HEK293T (cell line): ENCODE measurements at regions not wholly inside any gene's neighbourhood (a gene's known extent, or its start where the extent isn't known, plus 50 kb on each side); places are given as distances from the start of the nearest gene placed in this dataset.

Experiments
- CTCF ChIA-PET: fragments of 350-600 bp; formaldehyde crosslinking; extraction: SDS; loops from one replicate; lab custom pipeline; 2021; ENCODE audit warnings: antibody characterized with exemption, inconsistent platforms; lab: Yijun Ruan, JAX
- POLR2A ChIA-PET: fragments of 350-600 bp; formaldehyde crosslinking; extraction: SDS; loops from one replicate; lab custom pipeline; 2020; ENCODE audit warnings: antibody characterized with exemption, inconsistent platforms; lab: Yijun Ruan, JAX
- DNase-seq: peaks from one replicate; pipeline ENCODE4 v3.0.0; 2012; ENCODE audit warnings: mixed read lengths; ENCODE audit errors: extremely low spot score
- ARNT ChIP-seq: fragments of 450-650 bp; IDR thresholded peaks from 2 replicates; pipeline ENCODE4 v1.6.1; 2017; ENCODE audit warnings: mild to moderate bottlenecking
- BHLHE40 ChIP-seq: fragments of 450-650 bp; IDR thresholded peaks from 2 replicates; pipeline ENCODE4 v1.6.1; 2016; ENCODE audit warnings: mild to moderate bottlenecking, moderate library complexity, borderline replicate concordance
- CTBP1 ChIP-seq: fragments of 450-650 bp; IDR thresholded peaks from 2 replicates; pipeline ENCODE4 v1.6.1; 2016; ENCODE audit warnings: borderline replicate concordance
- ELF4 ChIP-seq: fragments of 450-650 bp; IDR thresholded peaks from 2 replicates; pipeline ENCODE4 v1.6.1; 2017; ENCODE audit warnings: antibody characterized with exemption
- FOXA1 ChIP-seq: fragments of 450-650 bp; IDR thresholded peaks from 2 replicates; pipeline ENCODE4 v1.6.1; 2016; ENCODE audit warnings: mild to moderate bottlenecking
- FOXK2 ChIP-seq: fragments of 450-650 bp; IDR thresholded peaks from 2 replicates; pipeline ENCODE4 v1.6.1; 2016; ENCODE audit warnings: mild to moderate bottlenecking
- FOXM1 ChIP-seq: fragments of 450-650 bp; IDR thresholded peaks from 2 replicates; pipeline ENCODE4 v1.6.1; 2017; ENCODE audit warnings: mild to moderate bottlenecking, borderline replicate concordance
- HDGF ChIP-seq: fragments of 450-650 bp; IDR thresholded peaks from 2 replicates; pipeline ENCODE4 v1.6.1; 2017; ENCODE audit warnings: antibody characterized with exemption, borderline replicate concordance
- L3MBTL2 ChIP-seq: fragments of 450-650 bp; conservative IDR thresholded peaks from 2 replicates; pipeline ENCODE4 v1.6.1; 2016; ENCODE audit warnings: mild to moderate bottlenecking
- LEF1 ChIP-seq: fragments of 450-650 bp; IDR thresholded peaks from 2 replicates; pipeline ENCODE4 v1.6.1; 2017; ENCODE audit warnings: mild to moderate bottlenecking, borderline replicate concordance
- NFRKB ChIP-seq: fragments of 450-650 bp; IDR thresholded peaks from 2 replicates; pipeline ENCODE4 v1.6.1; 2016; ENCODE audit warnings: mild to moderate bottlenecking, moderate library complexity
- SP1 ChIP-seq: fragments of 450-650 bp; IDR thresholded peaks from 2 replicates; pipeline ENCODE4 v1.6.1; 2017
- SUZ12 ChIP-seq: fragments of 450-650 bp; IDR thresholded peaks from 2 replicates; pipeline ENCODE4 v1.6.1; 2016; ENCODE audit warnings: mild to moderate bottlenecking
- TARDBP ChIP-seq: fragments of 450-650 bp; IDR thresholded peaks from 2 replicates; pipeline ENCODE4 v1.6.1; 2016
- ZNF384 ChIP-seq: fragments of 450-650 bp; IDR thresholded peaks from 2 replicates; pipeline ENCODE4 v1.6.1; 2016
- TF ChIP-seq, protein P1 (sequence below): fragments of 450-650 bp; IDR thresholded peaks from 2 replicates; pipeline ENCODE4 v1.6.1; 2016

GRCh38 chr3:106114220-106114619 lies 245.4 kb upstream of the CBLB start:
- ChIA-PET CTCF (no interaction called here), POLR2A (no interaction called here)
- no peak for DNase-seq
- TF ChIP-seq LEF1: no peak
- no peak for TF ChIP-seq ARNT
- no peak for TF ChIP-seq TARDBP
- no peak for TF ChIP-seq SP1
- TF ChIP-seq FOXA1: no peak
- TF ChIP-seq SUZ12: no peak
- no peak for TF ChIP-seq NFRKB
- no peak for TF ChIP-seq CTBP1
- TF ChIP-seq ELF4: no peak
- no peak for TF ChIP-seq FOXK2
- TF ChIP-seq HDGF: no peak
- TF ChIP-seq BHLHE40: no peak
- TF ChIP-seq, protein P1, sequence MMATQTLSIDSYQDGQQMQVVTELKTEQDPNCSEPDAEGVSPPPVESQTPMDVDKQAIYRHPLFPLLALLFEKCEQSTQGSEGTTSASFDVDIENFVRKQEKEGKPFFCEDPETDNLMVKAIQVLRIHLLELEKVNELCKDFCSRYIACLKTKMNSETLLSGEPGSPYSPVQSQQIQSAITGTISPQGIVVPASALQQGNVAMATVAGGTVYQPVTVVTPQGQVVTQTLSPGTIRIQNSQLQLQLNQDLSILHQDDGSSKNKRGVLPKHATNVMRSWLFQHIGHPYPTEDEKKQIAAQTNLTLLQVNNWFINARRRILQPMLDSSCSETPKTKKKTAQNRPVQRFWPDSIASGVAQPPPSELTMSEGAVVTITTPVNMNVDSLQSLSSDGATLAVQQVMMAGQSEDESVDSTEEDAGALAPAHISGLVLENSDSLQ: no peak
- TF ChIP-seq ZNF384: no peak
- no peak for TF ChIP-seq FOXM1
- no peak for TF ChIP-seq L3MBTL2

- TF ChIP-seq SP1 (no peak), FOXM1 (no peak), LEF1 (no peak), TARDBP (no peak), ZNF384 (no peak), BHLHE40 (no peak), HDGF (no peak), FOXA1 (no peak)
- POLR2A ChIA-PET: no interaction called here
- DNase-seq: no peak
- CTCF ChIA-PET: no interaction called here
Measured at GRCh38 chr3:106114848-106115247, 246.0 kb upstream of the CBLB start.

- TF ChIP-seq LEF1 (no peak), FOXA1 (no peak), ARNT (no peak), TARDBP (no peak), FOXM1 (no peak), CTBP1 (no peak), HDGF (no peak), ELF4 (no peak), SP1 (no peak), FOXK2 (no peak), BHLHE40 (no peak), ZNF384 (no peak), NFRKB (no peak), SUZ12 (no peak), L3MBTL2 (no peak)
- TF ChIP-seq, protein P1: no peak
- CTCF ChIA-PET: no interaction called here
- POLR2A ChIA-PET: no interaction called here
- DNase-seq: no peak
Measured at GRCh38 chr3:106115557-106115956, 246.7 kb upstream of the CBLB start.

DNA sequence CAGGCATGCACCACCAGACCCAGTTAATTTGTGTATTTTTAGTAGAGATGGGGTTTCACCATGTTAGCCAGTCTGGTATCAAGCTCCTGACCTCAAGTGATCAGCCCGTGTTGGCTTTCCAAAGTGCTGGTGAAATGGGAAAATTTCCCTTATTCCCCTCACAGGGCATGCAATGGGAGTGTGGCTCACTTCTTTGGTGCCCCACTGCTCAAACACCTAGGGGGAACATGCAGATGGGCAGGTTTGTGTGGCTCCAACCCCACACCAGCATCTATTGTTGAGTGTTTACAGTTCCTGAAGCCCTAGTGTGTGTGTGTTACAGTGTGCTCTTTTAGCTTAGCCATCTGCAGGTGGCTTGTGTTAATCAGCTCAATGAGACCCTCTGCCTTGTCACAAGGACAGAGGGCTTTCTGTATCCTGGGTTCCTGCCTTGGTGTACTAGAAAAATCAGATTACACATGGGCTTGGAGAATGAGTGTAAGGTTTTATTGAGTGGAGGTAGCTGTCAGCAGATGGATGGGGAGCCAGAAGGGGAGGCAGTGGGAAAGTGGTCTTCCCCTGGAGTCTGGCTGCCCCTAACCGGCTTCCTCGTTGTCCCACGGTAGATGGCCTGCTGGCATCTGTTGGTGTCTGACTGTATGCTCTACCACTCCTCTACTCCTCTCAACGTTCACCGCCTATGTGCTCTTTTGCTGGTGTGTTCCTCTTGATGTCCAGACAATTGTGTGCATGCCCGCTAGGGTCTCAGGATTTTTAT lies 248.1 kb upstream of the CBLB start:
- POLR2A ChIA-PET: no interaction called here
- TF ChIP-seq ARNT (no peak), ELF4 (no peak), ZNF384 (no peak), FOXK2 (no peak), SUZ12 (no peak), FOXA1 (no peak), NFRKB (no peak), TARDBP (no peak), CTBP1 (no peak), BHLHE40 (no peak)
- DNase-seq: no peak
- CTCF ChIA-PET: no interaction called here

GRCh38 chr3:106117490-106117858 lies 248.7 kb upstream of the CBLB start:
- DNase-seq: no peak
- TF ChIP-seq CTBP1 (no peak), FOXK2 (no peak), NFRKB (no peak), LEF1 (no peak), FOXM1 (no peak), BHLHE40 (no peak), ELF4 (no peak), SP1 (no peak), ARNT (no peak), HDGF (no peak), L3MBTL2 (no peak), ZNF384 (no peak), SUZ12 (no peak), TARDBP (no peak), FOXA1 (no peak)
- TF ChIP-seq, protein P1: no peak
- POLR2A ChIA-PET: no interaction called here
- CTCF ChIA-PET: no interaction called here

GRCh38 chr3:106119614-106120082 lies 250.8 kb upstream of the CBLB start:
- ChIA-PET CTCF (no interaction called here), POLR2A (no interaction called here)
- TF ChIP-seq BHLHE40: no peak
- TF ChIP-seq NFRKB: no peak
- no peak for TF ChIP-seq FOXM1
- no peak for TF ChIP-seq HDGF
- TF ChIP-seq SP1: no peak
- TF ChIP-seq ELF4: no peak
- TF ChIP-seq L3MBTL2: no peak
- no peak for TF ChIP-seq FOXK2
- TF ChIP-seq ZNF384: no peak
- no peak for TF ChIP-seq TARDBP
- no peak for TF ChIP-seq FOXA1
- TF ChIP-seq SUZ12: no peak
- no peak for TF ChIP-seq LEF1
- TF ChIP-seq ARNT: no peak
- TF ChIP-seq, protein P1: no peak
- no peak for TF ChIP-seq CTBP1
- no peak for DNase-seq
